ENCODE measurements at regions not wholly inside any gene's neighbourhood (a gene's known extent, or its start where the extent isn't known, plus 50 kb on each side); places are given as distances from the start of the nearest gene placed in this dataset.

DNA sequence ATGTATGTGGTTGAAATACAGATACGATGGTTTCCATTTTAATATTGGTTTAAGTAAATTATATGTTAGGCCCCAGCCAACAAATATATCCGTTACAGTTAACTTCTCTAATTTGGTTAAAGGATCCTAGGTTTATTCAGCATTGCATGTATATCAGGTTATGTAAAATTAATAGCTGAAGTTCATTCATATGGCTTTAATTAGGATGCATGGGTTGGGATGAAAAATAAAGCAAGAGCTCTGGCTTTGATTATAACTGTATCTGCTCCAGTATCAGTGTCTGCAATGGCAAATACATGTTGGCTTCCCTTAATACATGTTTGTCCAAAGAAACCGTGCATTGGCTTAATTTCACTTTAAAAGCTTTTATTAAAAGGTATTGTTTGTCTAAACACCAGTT, 435.7 kb upstream of the SETBP1 start:
- H3K9me3 ChIP-seq (ENCODE audit: control insufficient read depth, low read depth, low read length): no peaks in the 10 kb centered on the region
- no peak for DNase-seq (ENCODE audit: low read depth, low spot score)
- no peak overlapping the region for H3K4me2 ChIP-seq (ENCODE audit: control insufficient read depth, extremely low read depth, insufficient read depth, low read depth, low read length)
- FAIRE-seq: no peak
- no peak overlapping the region for H3K4me3 ChIP-seq (ENCODE audit: control insufficient read depth in 2 of 3, extremely low read depth in 1 of 3, insufficient read depth in 2 of 3, low read depth in 1 of 3, low read length in 3 of 3)
- no peaks in the 10 kb centered on the region for H4K20me1 ChIP-seq (ENCODE audit: control insufficient read depth, extremely low read depth, insufficient read depth, low read length)
- H3K79me2 ChIP-seq (ENCODE audit: control insufficient read depth, insufficient read depth, low read length): no peaks in the 10 kb centered on the region
- dilution Hi-C loops (cut with MboI; ENCODE audit: extremely low pct_ligation_motif_present, low sequenced_read_pairs): no loop called here
- H3K9ac ChIP-seq (ENCODE audit: control insufficient read depth, extremely low read depth, insufficient read depth, low read length): no peak overlapping the region
- no peaks in the 10 kb centered on the region for H3K9me1 ChIP-seq (ENCODE audit: control insufficient read depth, extremely low read depth, insufficient read depth, low read length)
- H3K27ac ChIP-seq (ENCODE audit: control insufficient read depth, insufficient read depth, low read length): no peak overlapping the region
- no peaks in the 10 kb centered on the region for H3K4me1 ChIP-seq (ENCODE audit: control insufficient read depth, extremely low read depth, insufficient read depth, low read length)
- TF ChIP-seq, protein P1, sequence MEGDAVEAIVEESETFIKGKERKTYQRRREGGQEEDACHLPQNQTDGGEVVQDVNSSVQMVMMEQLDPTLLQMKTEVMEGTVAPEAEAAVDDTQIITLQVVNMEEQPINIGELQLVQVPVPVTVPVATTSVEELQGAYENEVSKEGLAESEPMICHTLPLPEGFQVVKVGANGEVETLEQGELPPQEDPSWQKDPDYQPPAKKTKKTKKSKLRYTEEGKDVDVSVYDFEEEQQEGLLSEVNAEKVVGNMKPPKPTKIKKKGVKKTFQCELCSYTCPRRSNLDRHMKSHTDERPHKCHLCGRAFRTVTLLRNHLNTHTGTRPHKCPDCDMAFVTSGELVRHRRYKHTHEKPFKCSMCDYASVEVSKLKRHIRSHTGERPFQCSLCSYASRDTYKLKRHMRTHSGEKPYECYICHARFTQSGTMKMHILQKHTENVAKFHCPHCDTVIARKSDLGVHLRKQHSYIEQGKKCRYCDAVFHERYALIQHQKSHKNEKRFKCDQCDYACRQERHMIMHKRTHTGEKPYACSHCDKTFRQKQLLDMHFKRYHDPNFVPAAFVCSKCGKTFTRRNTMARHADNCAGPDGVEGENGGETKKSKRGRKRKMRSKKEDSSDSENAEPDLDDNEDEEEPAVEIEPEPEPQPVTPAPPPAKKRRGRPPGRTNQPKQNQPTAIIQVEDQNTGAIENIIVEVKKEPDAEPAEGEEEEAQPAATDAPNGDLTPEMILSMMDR (optimal IDR thresholded peaks at IDR 0.05 in 1 of 3, IDR thresholded peaks at IDR 0.05 in 1 of 3, conservative IDR thresholded peaks at IDR 0.05 in 1 of 3; ENCODE audit: extremely low read depth in 1 of 3, insufficient read depth in 2 of 3, low read length in 3 of 3): no peak
- no peak for TF ChIP-seq EZH2 (IDR thresholded peaks at IDR 0.05; ENCODE audit: low read length)
- H3K36me3 ChIP-seq (ENCODE audit: control insufficient read depth in 2 of 2, extremely low read depth in 1 of 2, insufficient read depth in 2 of 2, low read length in 2 of 2): no peaks in the 10 kb centered on the region
- no peak overlapping the region for H2AFZ ChIP-seq (ENCODE audit: control insufficient read depth, low read length)
- no peaks in the 10 kb centered on the region for H3K27me3 ChIP-seq (ENCODE audit: control insufficient read depth, extremely low read depth, insufficient read depth, low read length)

DNA sequence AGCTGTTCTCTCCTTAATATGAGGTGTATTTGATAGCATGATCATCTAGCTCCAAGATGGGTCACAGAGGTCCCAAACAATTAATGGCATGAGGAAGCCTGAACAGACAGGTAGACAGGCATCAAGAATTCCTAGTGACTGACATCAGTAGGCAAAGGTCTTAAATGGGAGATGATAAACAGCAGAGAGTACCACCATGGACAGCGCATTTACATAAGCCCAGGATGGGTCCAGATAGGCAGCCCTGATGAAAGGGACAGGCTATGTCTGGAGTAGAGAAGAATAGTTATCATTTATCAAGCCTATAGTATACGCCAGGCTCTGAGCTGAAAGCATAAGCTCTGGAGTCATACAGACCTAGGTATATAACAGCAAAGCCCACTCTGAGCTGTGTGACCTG, 434.7 kb upstream of the SETBP1 start:
- dilution Hi-C loops (cut with MboI; ENCODE audit: extremely low pct_ligation_motif_present, low sequenced_read_pairs): no loop called here
- DNase-seq (ENCODE audit: low read depth, low spot score): no peak
- H3K4me2 ChIP-seq (ENCODE audit: control insufficient read depth, extremely low read depth, insufficient read depth, low read depth, low read length): no peak overlapping the region
- FAIRE-seq: no peak
- no peaks in the 10 kb centered on the region for H3K9me1 ChIP-seq (ENCODE audit: control insufficient read depth, extremely low read depth, insufficient read depth, low read length)
- no peak overlapping the region for H3K27ac ChIP-seq (ENCODE audit: control insufficient read depth, insufficient read depth, low read length)
- H3K9ac ChIP-seq (ENCODE audit: control insufficient read depth, extremely low read depth, insufficient read depth, low read length): no peak overlapping the region
- H3K79me2 ChIP-seq (ENCODE audit: control insufficient read depth, insufficient read depth, low read length): no peaks in the 10 kb centered on the region
- TF ChIP-seq, protein P1 (optimal IDR thresholded peaks at IDR 0.05 in 1 of 3, IDR thresholded peaks at IDR 0.05 in 1 of 3, conservative IDR thresholded peaks at IDR 0.05 in 1 of 3; ENCODE audit: extremely low read depth in 1 of 3, insufficient read depth in 2 of 3, low read length in 3 of 3): no peak
- TF ChIP-seq EZH2 (IDR thresholded peaks at IDR 0.05; ENCODE audit: low read length): no peak
- no peak overlapping the region for H3K4me3 ChIP-seq (ENCODE audit: control insufficient read depth in 2 of 3, extremely low read depth in 1 of 3, insufficient read depth in 2 of 3, low read depth in 1 of 3, low read length in 3 of 3)
- no peaks in the 10 kb centered on the region for H4K20me1 ChIP-seq (ENCODE audit: control insufficient read depth, extremely low read depth, insufficient read depth, low read length)
- no peak overlapping the region for H2AFZ ChIP-seq (ENCODE audit: control insufficient read depth, low read length)
- H3K4me1 ChIP-seq (ENCODE audit: control insufficient read depth, extremely low read depth, insufficient read depth, low read length): no peaks in the 10 kb centered on the region
- H3K27me3 ChIP-seq (ENCODE audit: control insufficient read depth, extremely low read depth, insufficient read depth, low read length): no peaks in the 10 kb centered on the region
- H3K9me3 ChIP-seq (ENCODE audit: control insufficient read depth, low read depth, low read length): no peaks in the 10 kb centered on the region
- no peaks in the 10 kb centered on the region for H3K36me3 ChIP-seq (ENCODE audit: control insufficient read depth in 2 of 2, extremely low read depth in 1 of 2, insufficient read depth in 2 of 2, low read length in 2 of 2)

Data from keratinocyte (primary cell).